Right lobe of liver (tissue), 6 donors: ENCODE measurements at regions not wholly inside any gene's neighbourhood (a gene's known extent, or its start where the extent isn't known, plus 50 kb on each side); places are given as distances from the start of the nearest gene placed in this dataset.

Experiments
- ATAC-seq, 4 donors: fragments of 200-7000 bp; cut with Tn5 transposase; one replicate each; pipeline ENCODE4 v1.9.1; 2020; ENCODE audit warnings: mild to moderate bottlenecking in 4 of 4, moderate library complexity in 4 of 4
- DNase-seq, 3 donors: peaks; one replicate each; pipeline ENCODE4 v3.0.0-alpha.2; 2020
- H3K27ac ChIP-seq, 3 donors: fragments of 200-600 bp; one replicate each; pipeline ENCODE4 v1.8.0; 2022
- H3K27me3 ChIP-seq, 2 donors: fragments of 200-600 bp; one replicate each; pipeline ENCODE4 v1.8.0; 2022
- H3K36me3 ChIP-seq, 4 donors: fragments of 200-600 bp; sonication (generic) in 1 of 4; one replicate each; pipeline versions ENCODE4 v1.5.1 to v1.8.0; 2017 to 2022; ENCODE audit warnings: control low read depth in 1 of 4
- H3K4me1 ChIP-seq, 4 donors: fragments of 200-600 bp; sonication (generic) in 1 of 4; one replicate each; pipeline versions ENCODE4 v1.5.1 to v1.8.0; 2017 to 2022; ENCODE audit warnings: control low read depth in 1 of 4
- H3K4me3 ChIP-seq, 3 donors: fragments of 200-600 bp; one replicate each; pipeline ENCODE4 v1.8.0; 2022
- H3K9me3 ChIP-seq, 4 donors: fragments of 200-600 bp; sonication (generic) in 1 of 4; one replicate each; pipeline versions ENCODE4 v1.5.1 to v1.8.0; 2017 to 2022; ENCODE audit warnings: control low read depth in 1 of 4
- POLR2A ChIP-seq: fragments of 450-650 bp; IDR thresholded peaks from one replicate; pipeline ENCODE4 v1.6.1; 2017; ENCODE audit warnings: antibody characterized with exemption, mild to moderate bottlenecking
- WGBS: methylation state at CpG from one replicate; pipeline ENCODE4 v1.1.6; 2018; ENCODE audit warnings: low coverage, low lambda C conversion rate; ENCODE audit not compliant: insufficient coverage; ENCODE audit errors: missing lambda C conversion rate; 5-methylcytosine and 5-hydroxymethylcytosine counted together
- intact Hi-C, 2 donors: fragments of 100-400 bp; cut with DNase I; formaldehyde crosslinking; loops; one replicate each; pipeline versions ENCODE4 v1.11.2 to v1.14.1; 2022
- TF ChIP-seq, protein P1 (sequence below), 4 donors: fragments of 200-600 bp in 3 of 4; fragments of 450-650 bp in 1 of 4; IDR thresholded peaks; one replicate each; pipeline versions ENCODE4 v1.5.1 to v1.8.0; 2016 to 2022; ENCODE audit warnings: antibody characterized with exemption in 4 of 4, mild to moderate bottlenecking in 2 of 4
- donor health status: DM: no; HTN: yes; CAD: no.
- donor health status: DM: no; HTN: no; CAD: no.
- donor health status: DM: no; HTN: no; CAD: no.
- donor health status: DM: no; HTN: yes; CAD: no.
- donor health status: DM: no; HTN: yes; CAD: no.

DNA sequence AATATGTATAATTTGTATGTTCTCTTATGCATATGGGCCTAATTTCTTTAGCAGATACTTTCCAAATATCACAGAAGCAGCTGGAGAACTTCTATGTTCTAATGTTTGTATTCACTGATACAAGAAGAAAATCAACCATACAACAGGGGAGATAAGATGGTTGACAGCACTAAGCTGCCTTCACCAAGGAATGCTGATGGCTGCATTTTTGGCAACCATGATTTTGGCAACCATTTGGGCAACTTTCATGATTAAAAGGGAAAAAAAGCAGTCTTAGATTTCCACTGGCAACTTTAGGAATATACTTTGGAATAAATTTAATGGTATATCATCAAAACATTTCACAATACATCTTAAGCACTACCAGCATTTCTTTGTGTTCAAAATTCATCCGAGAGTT is 740.3 kb upstream of the CDH6 start:
- intact Hi-C loops = no loop called here
- H3K27me3 ChIP-seq = no peaks in the 10 kb centered on the region
- no peak for TF ChIP-seq POLR2A
- TF ChIP-seq, protein P1, sequence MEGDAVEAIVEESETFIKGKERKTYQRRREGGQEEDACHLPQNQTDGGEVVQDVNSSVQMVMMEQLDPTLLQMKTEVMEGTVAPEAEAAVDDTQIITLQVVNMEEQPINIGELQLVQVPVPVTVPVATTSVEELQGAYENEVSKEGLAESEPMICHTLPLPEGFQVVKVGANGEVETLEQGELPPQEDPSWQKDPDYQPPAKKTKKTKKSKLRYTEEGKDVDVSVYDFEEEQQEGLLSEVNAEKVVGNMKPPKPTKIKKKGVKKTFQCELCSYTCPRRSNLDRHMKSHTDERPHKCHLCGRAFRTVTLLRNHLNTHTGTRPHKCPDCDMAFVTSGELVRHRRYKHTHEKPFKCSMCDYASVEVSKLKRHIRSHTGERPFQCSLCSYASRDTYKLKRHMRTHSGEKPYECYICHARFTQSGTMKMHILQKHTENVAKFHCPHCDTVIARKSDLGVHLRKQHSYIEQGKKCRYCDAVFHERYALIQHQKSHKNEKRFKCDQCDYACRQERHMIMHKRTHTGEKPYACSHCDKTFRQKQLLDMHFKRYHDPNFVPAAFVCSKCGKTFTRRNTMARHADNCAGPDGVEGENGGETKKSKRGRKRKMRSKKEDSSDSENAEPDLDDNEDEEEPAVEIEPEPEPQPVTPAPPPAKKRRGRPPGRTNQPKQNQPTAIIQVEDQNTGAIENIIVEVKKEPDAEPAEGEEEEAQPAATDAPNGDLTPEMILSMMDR (IDR thresholded peaks at IDR 0.05) = no peak
- H3K27ac ChIP-seq = no peak overlapping the region
- no peaks in the 10 kb centered on the region for H3K36me3 ChIP-seq
- no peaks in the 10 kb centered on the region for H3K9me3 ChIP-seq
- WGBS = 64% methylated on average over 1 of the region's 1 CpG
- no peaks in the 10 kb centered on the region for H3K4me1 ChIP-seq
- H3K4me3 ChIP-seq = no peak overlapping the region
- DNase-seq = no peak
- no peak for ATAC-seq

DNA sequence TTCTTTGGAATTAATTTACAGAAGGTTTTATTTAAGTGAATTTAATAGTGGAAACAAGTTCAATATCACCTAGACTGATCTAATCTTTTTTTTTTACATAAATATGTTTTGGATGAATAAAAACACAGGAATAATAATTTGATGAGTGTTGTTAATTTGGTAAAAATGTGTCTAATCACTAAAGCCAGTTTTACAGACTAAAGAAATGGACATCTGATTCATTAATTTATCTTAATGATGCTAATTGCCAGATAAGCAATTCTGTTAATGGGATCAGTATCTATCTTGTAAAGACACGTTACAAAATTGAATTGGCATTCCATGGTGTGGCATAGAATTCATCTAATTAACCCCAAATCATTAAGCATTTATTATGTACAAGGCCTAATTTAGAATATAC is 743.3 kb upstream of the CDH6 start:
- ATAC-seq (no peak), DNase-seq (no peak)
- H3K27me3 ChIP-seq = no peaks in the 10 kb centered on the region
- H3K4me3 ChIP-seq = no peak overlapping the region
- 47% methylated on average over 1 of the region's 1 CpG for WGBS
- no peaks in the 10 kb centered on the region for H3K9me3 ChIP-seq
- no peak overlapping the region for H3K27ac ChIP-seq
- intact Hi-C loops = no loop called here
- H3K4me1 ChIP-seq = no peaks in the 10 kb centered on the region
- no peaks in the 10 kb centered on the region for H3K36me3 ChIP-seq
- TF ChIP-seq, protein P1 (IDR thresholded peaks at IDR 0.05) = no peak
- no peak for TF ChIP-seq POLR2A

- Histone ChIP-seq H3K4me1 (no peaks in the 10 kb centered on the region), H3K27ac (no peak overlapping the region), H3K4me3 (no peak overlapping the region), H3K9me3 (no peaks in the 10 kb centered on the region), H3K27me3 (no peaks in the 10 kb centered on the region), H3K36me3 (no peaks in the 10 kb centered on the region)
- intact Hi-C loops = no loop called here
- no peak for ATAC-seq
- no peak for TF ChIP-seq POLR2A
- TF ChIP-seq, protein P1 (IDR thresholded peaks at IDR 0.05) = no peak
- 36% methylated on average over 3 of the region's 3 CpGs for WGBS
- no peak for DNase-seq
Observed at GRCh38 chr5:30447431-30447830, 746.1 kb upstream of the CDH6 start.

GRCh38 chr5:30446456-30446855 is 747.0 kb upstream of the CDH6 start:
- no peak overlapping the region for H3K4me3 ChIP-seq
- H3K4me1 ChIP-seq = no peaks in the 10 kb centered on the region
- H3K27me3 ChIP-seq = no peaks in the 10 kb centered on the region
- H3K27ac ChIP-seq = no peak overlapping the region
- no peak for DNase-seq
- 53% methylated on average over 1 of the region's 1 CpG for WGBS
- H3K36me3 ChIP-seq = no peaks in the 10 kb centered on the region
- no peak for ATAC-seq
- no peaks in the 10 kb centered on the region for H3K9me3 ChIP-seq
- TF ChIP-seq POLR2A = no peak
- TF ChIP-seq, protein P1 (IDR thresholded peaks at IDR 0.05) = no peak
- intact Hi-C loops = no loop called here

DNA sequence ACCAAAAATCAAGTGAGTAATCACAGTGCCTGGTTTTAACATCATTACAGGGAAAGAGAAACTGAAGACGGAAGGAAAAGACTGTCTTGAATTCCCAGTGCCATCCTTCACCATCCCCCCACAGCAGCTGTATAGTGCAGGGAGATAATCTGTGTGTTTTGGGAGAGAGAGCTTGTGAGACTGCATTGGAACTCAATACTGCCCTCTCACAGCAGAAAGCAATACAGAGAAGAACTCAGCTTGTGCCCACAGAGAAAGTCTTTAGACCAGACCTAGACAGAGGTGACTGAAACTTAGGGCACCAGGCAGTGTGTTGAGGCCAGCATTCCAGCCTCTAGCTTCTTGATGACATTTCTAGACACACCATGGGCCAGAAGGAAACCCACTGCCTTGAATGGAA is 754.7 kb upstream of the CDH6 start:
- ATAC-seq (no peak), DNase-seq (no peak)
- intact Hi-C loops = no loop called here
- Histone ChIP-seq H3K27ac (no peak overlapping the region), H3K4me1 (no peaks in the 10 kb centered on the region), H3K4me3 (no peak overlapping the region), H3K27me3 (no peaks in the 10 kb centered on the region), H3K9me3 (no peaks in the 10 kb centered on the region), H3K36me3 (no peaks in the 10 kb centered on the region)
- TF ChIP-seq, protein P1 (IDR thresholded peaks at IDR 0.05) = no peak
- TF ChIP-seq POLR2A = no peak
- 43% methylated on average over 1 of the region's 1 CpG for WGBS
